H1 (cell line): ENCODE measurements at regions not wholly inside any gene's neighbourhood (a gene's known extent, or its start where the extent isn't known, plus 50 kb on each side); places are given as distances from the start of the nearest gene placed in this dataset.

Source experiments
- CTCF ChIA-PET: fragments of 300-600 bp; sonication (Branson Sonifier 250); formaldehyde crosslinking; loops from one replicate; lab custom pipeline; 2021; ENCODE audit not compliant: partially characterized antibody; lab: Charles Lee
- POLR2A ChIA-PET: fragments of 300-600 bp; sonication (Branson Sonifier 250); formaldehyde crosslinking; loops from one replicate; lab custom pipeline; 2021; ENCODE audit warnings: inconsistent platforms; ENCODE audit not compliant: partially characterized antibody; lab: Charles Lee
- DNase-seq, 2 experiments: peaks; one replicate each; pipeline versions ENCODE4 v3.0.0 to v3.0.0-alpha.2; 2010 to 2022; ENCODE audit warnings: low spot score in 2 of 2, low read depth in 1 of 2, mixed read lengths in 1 of 2
- FAIRE-seq: peaks from 2 replicates; lab custom pipeline; 2011; peaks lifted over from hg19 to GRCh38; lab: Jason Lieb, UNC
- H2AFZ ChIP-seq: 2 replicates; pipeline ENCODE4 v1.8.1; 2012; ENCODE audit warnings: low read length, inconsistent platforms
- H2AK5ac ChIP-seq: 2 replicates; pipeline ENCODE4 v1.6.1; 2013; ENCODE audit warnings: low read depth, low read length
- H2BK120ac ChIP-seq: replicated peaks from 2 replicates; pipeline ENCODE3; 2013; ENCODE audit warnings: low read depth, low read length, inconsistent platforms
- H2BK12ac ChIP-seq: 2 replicates; pipeline ENCODE4 v1.6.1; 2013; ENCODE audit warnings: low read depth, low read length
- H2BK15ac ChIP-seq: 2 replicates; pipeline ENCODE4 v1.6.1; 2013; ENCODE audit warnings: low read length
- H2BK20ac ChIP-seq: 2 replicates; pipeline ENCODE4 v1.6.1; 2013; ENCODE audit warnings: low read length
- H2BK5ac ChIP-seq: 2 replicates; pipeline ENCODE4 v1.6.1; 2013; ENCODE audit warnings: low read depth, low read length
- H3K14ac ChIP-seq: 2 replicates; pipeline ENCODE4 v1.6.1; 2013; ENCODE audit warnings: inconsistent platforms; ENCODE audit not compliant: insufficient read length
- H3K18ac ChIP-seq: 2 replicates; pipeline ENCODE4 v1.6.1; 2013; ENCODE audit warnings: low read length; ENCODE audit errors: extremely low read depth
- H3K23ac ChIP-seq: 2 replicates; pipeline ENCODE4 v1.6.1; 2013; ENCODE audit warnings: inconsistent platforms; ENCODE audit not compliant: insufficient read length
- H3K23me2 ChIP-seq: 2 replicates; pipeline ENCODE4 v1.6.1; 2013; ENCODE audit warnings: low read depth, low read length
- H3K27ac ChIP-seq: 2 replicates; pipeline ENCODE4 v1.6.1; 2011; ENCODE audit warnings: low read depth, low read length, inconsistent platforms
- H3K27me3 ChIP-seq, 4 experiments: replicated peaks in 1 of 4; 1 replicate in 1 of 4; 2 replicates in 3 of 4; pipeline versions ENCODE4 v1.6.1 to v1.8.1; 2011 to 2013; ENCODE audit warnings: low read length in 3 of 4, mild to moderate bottlenecking in 3 of 4, inconsistent platforms in 2 of 4, mixed read lengths in 2 of 4, moderate library complexity in 1 of 4; ENCODE audit not compliant: control insufficient read depth in 3 of 4, insufficient read depth in 3 of 4; ENCODE audit errors: extremely low read depth in 1 of 4
- H3K36me3 ChIP-seq, 4 experiments: 2 replicates each; pipeline versions ENCODE4 v1.6.1 to v1.8.1; 2011 to 2013; ENCODE audit warnings: mild to moderate bottlenecking in 4 of 4, low read length in 3 of 4, moderate library complexity in 2 of 4, control low read depth in 1 of 4, inconsistent platforms in 1 of 4; ENCODE audit not compliant: insufficient read depth in 4 of 4, control insufficient read depth in 2 of 4
- H3K4ac ChIP-seq: replicated peaks from 2 replicates; pipeline ENCODE3; 2013; ENCODE audit warnings: low read length, low read depth, mixed read lengths, inconsistent platforms; ENCODE audit not compliant: insufficient read length
- H3K4me1 ChIP-seq, 4 experiments: replicated peaks in 1 of 4; 1 replicate in 1 of 4; 2 replicates in 3 of 4; pipeline versions ENCODE4 v1.6.1 to v1.8.1; 2011 to 2013; ENCODE audit warnings: low read length in 3 of 4, inconsistent platforms in 2 of 4, mixed read lengths in 1 of 4; ENCODE audit not compliant: insufficient read depth in 4 of 4, control insufficient read depth in 3 of 4
- H3K4me2 ChIP-seq, 2 experiments: 2 replicates each; pipeline versions ENCODE4 v1.6.1 to v1.8.1; 2011 to 2013; ENCODE audit warnings: low read depth in 2 of 2, low read length in 2 of 2, control low read depth in 1 of 2, inconsistent platforms in 1 of 2, mild to moderate bottlenecking in 1 of 2; ENCODE audit not compliant: insufficient read depth in 1 of 2
- H3K4me3 ChIP-seq, 4 experiments: fragments of 200-600, 300-600 bp in 1 of 4; sonication (generic), shearing (Covaris generic), sonication (Bioruptor Twin) in 1 of 4; 2 replicates each; pipeline versions ENCODE4 v1.5.1 to v1.8.1; 2011 to 2016; ENCODE audit warnings: low read length in 4 of 4, low read depth in 3 of 4, control low read depth in 2 of 4, inconsistent platforms in 2 of 4, mild to moderate bottlenecking in 2 of 4, mixed read lengths in 1 of 4, moderate library complexity in 1 of 4; ENCODE audit not compliant: insufficient read depth in 2 of 4; ENCODE audit errors: extremely low read depth in 1 of 4
- H3K56ac ChIP-seq: replicated peaks from 2 replicates; pipeline ENCODE3; 2013; ENCODE audit warnings: low read depth, mild to moderate bottlenecking, mixed read lengths, low read length, inconsistent platforms; ENCODE audit not compliant: insufficient read length
- H3K79me1 ChIP-seq: 2 replicates; pipeline ENCODE4 v1.6.1; 2013; ENCODE audit warnings: low read depth, low read length, control low read depth
- H3K79me2 ChIP-seq, 2 experiments: 2 replicates each; pipeline versions ENCODE4 v1.6.1 to v1.8.1; 2012 to 2013; ENCODE audit warnings: low read length in 2 of 2, mild to moderate bottlenecking in 2 of 2, inconsistent platforms in 1 of 2; ENCODE audit not compliant: insufficient read depth in 2 of 2, control insufficient read depth in 1 of 2
- H3K9ac ChIP-seq, 4 experiments: replicated peaks in 1 of 4; 1 replicate in 1 of 4; 2 replicates in 3 of 4; pipeline versions ENCODE4 v1.6.1 to v1.8.1; 2011 to 2013; ENCODE audit warnings: low read depth in 3 of 4, low read length in 3 of 4, control low read depth in 2 of 4, mild to moderate bottlenecking in 2 of 4, moderate library complexity in 2 of 4, inconsistent platforms in 1 of 4; ENCODE audit errors: extremely low read depth in 1 of 4
- H3K9me3 ChIP-seq, 2 experiments: 2 replicates each; pipeline versions ENCODE4 v1.6.1 to v1.8.1; 2012 to 2013; ENCODE audit warnings: mild to moderate bottlenecking in 2 of 2, moderate library complexity in 2 of 2, control low read depth in 1 of 2, inconsistent platforms in 1 of 2, low read depth in 1 of 2, low read length in 1 of 2, mixed read lengths in 1 of 2; ENCODE audit not compliant: insufficient read depth in 2 of 2
- H4K20me1 ChIP-seq, 2 experiments: replicated peaks in 1 of 2; 2 replicates each; pipeline versions ENCODE3 to v1.8.1; 2011 to 2013; ENCODE audit warnings: inconsistent platforms in 2 of 2, low read length in 2 of 2, mild to moderate bottlenecking in 1 of 2; ENCODE audit not compliant: insufficient read depth in 2 of 2, control insufficient read depth in 1 of 2
- H4K5ac ChIP-seq: 2 replicates; pipeline ENCODE4 v1.6.1; 2013; ENCODE audit warnings: low read length, low read depth, mixed read lengths, inconsistent platforms; ENCODE audit not compliant: insufficient read length
- H4K8ac ChIP-seq: 2 replicates; pipeline ENCODE4 v1.8.0; 2013; ENCODE audit warnings: mild to moderate bottlenecking, moderate library complexity, low read length, inconsistent platforms; ENCODE audit not compliant: insufficient read depth; ENCODE audit errors: extremely low read depth
- H4K91ac ChIP-seq: replicated peaks from 2 replicates; pipeline ENCODE3; 2013; ENCODE audit warnings: low read length, mixed read lengths, inconsistent platforms; ENCODE audit not compliant: insufficient read length
- CTBP2 ChIP-seq: IDR thresholded peaks from 2 replicates; pipeline ENCODE4 v1.7.0; 2011; ENCODE audit warnings: borderline replicate concordance, mild to moderate bottlenecking, moderate library complexity, mixed read lengths, low read length; ENCODE audit not compliant: insufficient read depth, insufficient read length
- E2F6 ChIP-seq: IDR thresholded peaks from 2 replicates; pipeline ENCODE4 v1.6.1; 2012; ENCODE audit warnings: inconsistent platforms
- GTF2F1 ChIP-seq: IDR thresholded peaks from 2 replicates; pipeline ENCODE4 v1.6.1; 2012; ENCODE audit warnings: low read depth, low read length, improper control_type of control experiment, borderline replicate concordance
- HDAC2 ChIP-seq, 2 experiments: fragments of 300-600 bp in 1 of 2; sonication (generic) in 1 of 2; IDR thresholded peaks; 2 replicates each; pipeline ENCODE4 v1.6.1; 2011 to 2012; ENCODE audit warnings: low read depth in 2 of 2, low read length in 2 of 2, mild to moderate bottlenecking in 2 of 2, moderate library complexity in 2 of 2, borderline replicate concordance in 1 of 2, inconsistent platforms in 1 of 2
- MAX ChIP-seq: IDR thresholded peaks from 2 replicates; pipeline ENCODE4 v1.6.1; 2012; ENCODE audit warnings: inconsistent platforms
- POLR2AphosphoS5 ChIP-seq: IDR thresholded peaks from 2 replicates; pipeline ENCODE4 v1.6.1; 2011; ENCODE audit warnings: low read depth, low read length
- POU5F1 ChIP-seq: IDR thresholded peaks from 2 replicates; pipeline ENCODE4 v1.6.1; 2011; ENCODE audit warnings: low read depth, mild to moderate bottlenecking, low read length, moderate library complexity
- RAD21 ChIP-seq, 2 experiments: IDR thresholded peaks in 1 of 2; conservative IDR thresholded peaks in 1 of 2; 2 replicates each; pipeline ENCODE4 v1.6.1; 2011; ENCODE audit warnings: low read depth in 2 of 2, low read length in 2 of 2, improper control_type of control experiment in 1 of 2, inconsistent platforms in 1 of 2, mild to moderate bottlenecking in 1 of 2, moderate library complexity in 1 of 2
- RBBP5 ChIP-seq: IDR thresholded peaks from 2 replicates; pipeline ENCODE4 v1.7.1; 2012; ENCODE audit warnings: low read depth, mild to moderate bottlenecking, inconsistent platforms, low read length, moderate library complexity, borderline replicate concordance
- SIN3A ChIP-seq, 2 experiments: IDR thresholded peaks in 1 of 2; conservative IDR thresholded peaks in 1 of 2; 2 replicates each; pipeline ENCODE4 v1.6.1; 2011 to 2012; ENCODE audit warnings: low read length in 2 of 2, improper control_type of control experiment in 1 of 2, low read depth in 1 of 2, mild to moderate bottlenecking in 1 of 2
- USF2 ChIP-seq: IDR thresholded peaks from 2 replicates; pipeline ENCODE4 v1.6.1; 2011; ENCODE audit warnings: low read length, improper control_type of control experiment
- WGBS, 2 experiments: shearing (Covaris generic) in 1 of 2; methylation state at CpG; one replicate each; pipeline versions ENCODE4 v1.1.6 to v1.1.7; 2013 to 2015; ENCODE audit warnings: low lambda C conversion rate in 2 of 2, mixed read lengths in 2 of 2, inconsistent platforms in 1 of 2, low coverage in 1 of 2, missing lambda C conversion rate in 1 of 2; ENCODE audit not compliant: insufficient replicate concordance in 2 of 2, insufficient coverage in 1 of 2, insufficient read length in 1 of 2; ENCODE audit errors: extremely low coverage in 1 of 2, missing lambda C conversion rate in 1 of 2; 5-methylcytosine and 5-hydroxymethylcytosine counted together

- Histone ChIP-seq H3K18ac (no peak overlapping the region), H4K91ac (no peak overlapping the region), H4K8ac (no peak overlapping the region), H2BK5ac (no peak overlapping the region), H3K4me1 (no peaks in the 10 kb centered on the region), H3K9ac (no peak overlapping the region), H2AK5ac (no peak overlapping the region), H3K23ac (no peak overlapping the region), H3K79me2 (no peaks in the 10 kb centered on the region), H3K27me3 (no peaks in the 10 kb centered on the region), H3K27ac (no peak overlapping the region), H2BK120ac (no peak overlapping the region), H3K23me2 (no peaks in the 10 kb centered on the region), H4K20me1 (no peaks in the 10 kb centered on the region), H3K36me3 (no peaks in the 10 kb centered on the region), H2AFZ (no peak overlapping the region), H3K14ac (no peak overlapping the region), H4K5ac (no peak overlapping the region), H2BK20ac (no peak overlapping the region), H3K4ac (no peak overlapping the region), H3K79me1 (no peaks in the 10 kb centered on the region), H3K56ac (no peak overlapping the region), H2BK15ac (no peak overlapping the region), H3K9me3 (0 out of 4 replicates have a peak, but pooled peaks cover 0 to 3% of the 10 kb centered on the region in 2 experiments), H2BK12ac (no peak overlapping the region), H3K4me2 (no peak overlapping the region), H3K4me3 (no peak overlapping the region)
- FAIRE-seq (no peak), DNase-seq (no peak)
- POLR2A ChIA-PET = no interaction called here
- 95% methylated on average over 3 of the region's 3 CpGs; no CpG with 5 or more reads in 1 of the 2 experiments for WGBS, 2 experiments
- CTCF ChIA-PET = interaction anchor here (0.9 kb wide), 1 partner anchor 452 kb away, joined by 3 read pairs; no protein-coding TSS in a partner anchor
- TF ChIP-seq RAD21 (IDR thresholded peaks at IDR 0.05 in 1 of 2, conservative IDR thresholded peaks at IDR 0.05 in 1 of 2; ENCODE audit: low read depth in 2 of 2, low read length in 2 of 2) (no peak), RBBP5 (no peak), HDAC2 (IDR thresholded peaks at IDR 0.05; ENCODE audit: borderline replicate concordance in 1 of 2, low read depth in 2 of 2, low read length in 2 of 2) (no peak), CTBP2 (no peak), MAX (no peak), GTF2F1 (no peak), SIN3A (conservative IDR thresholded peaks at IDR 0.05 in 1 of 2, IDR thresholded peaks at IDR 0.05 in 1 of 2; ENCODE audit: low read depth in 1 of 2, low read length in 2 of 2) (no peak), POLR2AphosphoS5 (no peak), USF2 (no peak), E2F6 (no peak), POU5F1 (no peak)
Observed at GRCh38 chr2:146209842-146210275, 1635.0 kb upstream of the ACVR2A start.
